Panc1 (cell line): ENCODE measurements at regions not wholly inside any gene's neighbourhood (a gene's known extent, or its start where the extent isn't known, plus 50 kb on each side); places are given as distances from the start of the nearest gene placed in this dataset.

Experiments used
- POLR2AphosphoS5 ChIP-seq: IDR thresholded peaks from 2 replicates; pipeline ENCODE4 v1.6.1; 2012; ENCODE audit warnings: mild to moderate bottlenecking, low read depth, low read length, moderate library complexity
- TCF7L2 ChIP-seq: IDR thresholded peaks from 2 replicates; pipeline ENCODE4 v1.6.1; 2011; ENCODE audit warnings: mild to moderate bottlenecking, low read depth, low read length, inconsistent platforms
- TF ChIP-seq, protein P1 (sequence below): fragments of 450-650 bp; IDR thresholded peaks from 2 replicates; pipeline ENCODE4 v1.5.1; 2017; ENCODE audit warnings: mild to moderate bottlenecking

GRCh38 chr2:173644146-173644545 is 289.5 kb downstream of the CDCA7 start:
- TF ChIP-seq, protein P1, sequence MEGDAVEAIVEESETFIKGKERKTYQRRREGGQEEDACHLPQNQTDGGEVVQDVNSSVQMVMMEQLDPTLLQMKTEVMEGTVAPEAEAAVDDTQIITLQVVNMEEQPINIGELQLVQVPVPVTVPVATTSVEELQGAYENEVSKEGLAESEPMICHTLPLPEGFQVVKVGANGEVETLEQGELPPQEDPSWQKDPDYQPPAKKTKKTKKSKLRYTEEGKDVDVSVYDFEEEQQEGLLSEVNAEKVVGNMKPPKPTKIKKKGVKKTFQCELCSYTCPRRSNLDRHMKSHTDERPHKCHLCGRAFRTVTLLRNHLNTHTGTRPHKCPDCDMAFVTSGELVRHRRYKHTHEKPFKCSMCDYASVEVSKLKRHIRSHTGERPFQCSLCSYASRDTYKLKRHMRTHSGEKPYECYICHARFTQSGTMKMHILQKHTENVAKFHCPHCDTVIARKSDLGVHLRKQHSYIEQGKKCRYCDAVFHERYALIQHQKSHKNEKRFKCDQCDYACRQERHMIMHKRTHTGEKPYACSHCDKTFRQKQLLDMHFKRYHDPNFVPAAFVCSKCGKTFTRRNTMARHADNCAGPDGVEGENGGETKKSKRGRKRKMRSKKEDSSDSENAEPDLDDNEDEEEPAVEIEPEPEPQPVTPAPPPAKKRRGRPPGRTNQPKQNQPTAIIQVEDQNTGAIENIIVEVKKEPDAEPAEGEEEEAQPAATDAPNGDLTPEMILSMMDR: no peak
- TF ChIP-seq POLR2AphosphoS5 (no peak), TCF7L2 (no peak)
